OCI-LY7 (cell line): ENCODE measurements at regions not wholly inside any gene's neighbourhood (a gene's known extent, or its start where the extent isn't known, plus 50 kb on each side); places are given as distances from the start of the nearest gene placed in this dataset.

Experiments
- CTCF ChIP-seq: fragments of 200-600 bp; sonication (generic); conservative IDR thresholded peaks from 2 replicates; pipeline ENCODE4 v1.5.1; 2014; ENCODE audit warnings: mild to moderate bottlenecking, antibody characterized with exemption, low read length, moderate library complexity, mixed read lengths
- EZH2phosphoT487 ChIP-seq: fragments of 200-600 bp; sonication (generic); IDR thresholded peaks from 2 replicates; pipeline ENCODE4 v1.6.1; 2018; ENCODE audit warnings: low read depth, borderline replicate concordance, mild to moderate bottlenecking, mixed run types, antibody characterized with exemption, low read length, moderate library complexity, mixed read lengths

DNA sequence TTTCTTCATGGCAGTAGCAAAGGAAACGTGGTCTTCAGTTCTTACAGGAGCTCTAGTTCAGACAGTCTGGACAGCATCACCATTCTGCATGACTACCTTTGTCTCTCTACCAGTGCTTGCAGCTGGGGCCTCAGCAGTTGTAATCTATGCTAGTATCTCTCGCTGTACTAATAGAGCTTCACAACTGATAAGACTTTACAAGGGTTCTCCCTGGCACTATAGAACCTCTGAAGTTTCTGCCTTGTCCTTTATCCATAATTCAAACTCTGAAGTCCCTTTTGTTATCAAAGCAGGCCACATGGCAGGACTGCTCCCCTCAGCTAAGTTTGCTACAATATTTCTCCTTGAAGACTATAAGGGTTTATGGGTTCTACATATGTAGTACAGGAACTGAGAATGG, 842.1 kb upstream of the ADGRB3 start:
- TF ChIP-seq CTCF, result no peak
- no peak for TF ChIP-seq EZH2phosphoT487
